OCI-LY7 (cell line): ENCODE measurements at regions not wholly inside any gene's neighbourhood (a gene's known extent, or its start where the extent isn't known, plus 50 kb on each side); places are given as distances from the start of the nearest gene placed in this dataset.

Source experiments
- BruUV-seq: library from RNA; stranded (reverse); fragments of 400-500 nt; replicated peaks from 2 replicates; lab custom pipeline; 2021; lab: Mats Ljungman, UMichigan
- CTCF ChIA-PET: fragments of 300-600 bp; sonication (Branson Sonifier 250); formaldehyde crosslinking; loops from one replicate; lab custom pipeline; 2022; ENCODE audit warnings: antibody characterized with exemption; ENCODE audit not compliant: unreplicated experiment; lab: Charles Lee
- POLR2A ChIA-PET: fragments of 300-600 bp; sonication (Branson Sonifier 250); formaldehyde crosslinking; loops from one replicate; lab custom pipeline; 2022; ENCODE audit warnings: antibody characterized with exemption; lab: Charles Lee
- DNase-seq: peaks from one replicate; pipeline ENCODE4 v3.0.0-alpha.2; 2015; ENCODE audit warnings: low spot score
- H2AFZ ChIP-seq: fragments of 200-600 bp; sonication (generic), shearing (Covaris generic); 2 replicates; pipeline ENCODE4 v1.6.1; 2014; ENCODE audit warnings: mild to moderate bottlenecking, antibody characterized with exemption, low read length, moderate library complexity
- H3K27ac ChIP-seq: fragments of 200-600 bp; sonication (generic); 2 replicates; pipeline ENCODE4 v1.5.1; 2014; ENCODE audit warnings: mixed run types, low read depth, mild to moderate bottlenecking, moderate library complexity, low read length, inconsistent platforms; ENCODE audit not compliant: poor library complexity, severe bottlenecking
- H3K36me3 ChIP-seq: fragments of 200-600 bp; sonication (generic); 2 replicates; pipeline ENCODE4 v1.6.1; 2014; ENCODE audit warnings: mild to moderate bottlenecking, antibody characterized with exemption, low read length, moderate library complexity, mixed read lengths; ENCODE audit not compliant: insufficient read depth
- H3K4me1 ChIP-seq: fragments of 200-600 bp; sonication (generic); 2 replicates; pipeline ENCODE4 v1.5.1; 2014; ENCODE audit warnings: mild to moderate bottlenecking, low read length; ENCODE audit not compliant: insufficient read depth, poor library complexity, severe bottlenecking
- H3K4me2 ChIP-seq: fragments of 200-600 bp; sonication (generic); 2 replicates; pipeline ENCODE4 v1.6.1; 2014; ENCODE audit warnings: mild to moderate bottlenecking, low read length
- H3K4me3 ChIP-seq: fragments of 200-600 bp; sonication (generic); 2 replicates; pipeline ENCODE4 v1.5.1; 2014; ENCODE audit warnings: mild to moderate bottlenecking, low read depth, low read length; ENCODE audit not compliant: poor library complexity, severe bottlenecking
- H3K79me2 ChIP-seq: fragments of 200-600 bp; sonication (generic); 2 replicates; pipeline ENCODE4 v1.6.1; 2016; ENCODE audit warnings: low read depth, mild to moderate bottlenecking, low read length, moderate library complexity, mixed read lengths; ENCODE audit not compliant: insufficient read depth
- H3K9me2 ChIP-seq: fragments of 200-600 bp; sonication (generic); 2 replicates; pipeline ENCODE4 v1.6.1; 2016; ENCODE audit warnings: mild to moderate bottlenecking, low read length, mixed read lengths; ENCODE audit not compliant: insufficient read depth
- H3K9me3 ChIP-seq: fragments of 200-600 bp; sonication (generic); 2 replicates; pipeline ENCODE4 v1.6.1; 2014; ENCODE audit warnings: mild to moderate bottlenecking, mixed run types, low read length, mixed read lengths
- H4K20me1 ChIP-seq: fragments of 200-600 bp; sonication (generic); 2 replicates; pipeline ENCODE4 v1.6.1; 2014; ENCODE audit warnings: mild to moderate bottlenecking, antibody characterized with exemption, low read length, moderate library complexity, mixed read lengths; ENCODE audit not compliant: insufficient read depth
- EZH2phosphoT487 ChIP-seq: fragments of 200-600 bp; sonication (generic); IDR thresholded peaks from 2 replicates; pipeline ENCODE4 v1.6.1; 2018; ENCODE audit warnings: low read depth, borderline replicate concordance, mild to moderate bottlenecking, mixed run types, antibody characterized with exemption, low read length, moderate library complexity, mixed read lengths
- intact Hi-C: fragments of 100-400 bp; cut with micrococcal nuclease; formaldehyde crosslinking; loops from one replicate; pipeline ENCODE4 v1.10.0; 2022; ENCODE audit not compliant: unreplicated experiment
- TF ChIP-seq, protein P1 (sequence below): fragments of 200-600 bp; sonication (generic); conservative IDR thresholded peaks from 2 replicates; pipeline ENCODE4 v1.5.1; 2014; ENCODE audit warnings: mild to moderate bottlenecking, antibody characterized with exemption, low read length, moderate library complexity, mixed read lengths

DNA sequence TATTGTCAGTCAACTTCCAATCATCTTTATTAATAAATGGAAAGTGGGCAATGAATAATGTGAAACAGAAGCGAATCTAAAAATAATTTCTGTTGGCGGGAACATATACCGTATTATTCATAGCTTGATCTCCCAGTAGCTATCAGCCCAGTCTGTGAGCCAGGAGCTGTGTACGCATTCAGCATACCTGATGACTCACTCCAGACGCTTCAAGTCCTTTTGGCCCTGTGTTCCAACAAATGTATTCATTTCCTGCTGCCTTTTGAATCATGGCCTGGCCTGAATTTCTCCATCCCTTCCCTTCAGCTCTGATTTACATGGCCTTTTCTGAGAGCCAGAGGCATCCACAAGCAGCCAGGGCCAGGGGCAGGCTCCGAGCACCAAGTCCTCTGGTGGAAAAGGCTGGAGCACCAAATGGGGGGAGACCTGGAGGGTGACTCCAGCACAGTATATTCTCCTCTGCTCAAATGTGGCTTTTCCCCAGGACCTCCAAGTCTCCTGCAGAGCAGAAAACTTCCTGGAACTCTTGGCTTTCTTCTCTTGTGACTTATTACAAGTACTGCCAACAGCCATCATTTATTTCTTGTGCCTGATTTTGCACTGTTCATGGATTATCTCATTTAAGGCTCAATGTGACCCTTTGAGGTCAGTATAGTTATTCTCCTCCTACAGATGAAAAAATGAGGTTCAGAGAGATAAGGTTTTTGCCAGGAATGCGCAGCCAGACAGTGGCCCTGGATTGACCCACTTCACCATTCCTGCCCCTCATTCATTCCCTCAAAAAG, 108.7 kb downstream of the EN1 start:
- no TSS peak for BruUV-seq
- Histone ChIP-seq H4K20me1 (no peaks in the 10 kb centered on the region; the same call in 1 of the 2 replicates), H3K27ac (no peak overlapping the region), H3K4me2 (no peak overlapping the region), H3K36me3 (no peaks in the 10 kb centered on the region), H3K9me2 (no peaks in the 10 kb centered on the region), H2AFZ (no peak overlapping the region), H3K4me3 (no peak overlapping the region), H3K4me1 (no peaks in the 10 kb centered on the region), H3K9me3 (no peaks in the 10 kb centered on the region), H3K79me2 (no peaks in the 10 kb centered on the region)
- ChIA-PET CTCF (no interaction called here), POLR2A (no interaction called here)
- TF ChIP-seq, protein P1, sequence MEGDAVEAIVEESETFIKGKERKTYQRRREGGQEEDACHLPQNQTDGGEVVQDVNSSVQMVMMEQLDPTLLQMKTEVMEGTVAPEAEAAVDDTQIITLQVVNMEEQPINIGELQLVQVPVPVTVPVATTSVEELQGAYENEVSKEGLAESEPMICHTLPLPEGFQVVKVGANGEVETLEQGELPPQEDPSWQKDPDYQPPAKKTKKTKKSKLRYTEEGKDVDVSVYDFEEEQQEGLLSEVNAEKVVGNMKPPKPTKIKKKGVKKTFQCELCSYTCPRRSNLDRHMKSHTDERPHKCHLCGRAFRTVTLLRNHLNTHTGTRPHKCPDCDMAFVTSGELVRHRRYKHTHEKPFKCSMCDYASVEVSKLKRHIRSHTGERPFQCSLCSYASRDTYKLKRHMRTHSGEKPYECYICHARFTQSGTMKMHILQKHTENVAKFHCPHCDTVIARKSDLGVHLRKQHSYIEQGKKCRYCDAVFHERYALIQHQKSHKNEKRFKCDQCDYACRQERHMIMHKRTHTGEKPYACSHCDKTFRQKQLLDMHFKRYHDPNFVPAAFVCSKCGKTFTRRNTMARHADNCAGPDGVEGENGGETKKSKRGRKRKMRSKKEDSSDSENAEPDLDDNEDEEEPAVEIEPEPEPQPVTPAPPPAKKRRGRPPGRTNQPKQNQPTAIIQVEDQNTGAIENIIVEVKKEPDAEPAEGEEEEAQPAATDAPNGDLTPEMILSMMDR = no peak
- DNase-seq = no peak
- intact Hi-C loops = no loop called here

DNA sequence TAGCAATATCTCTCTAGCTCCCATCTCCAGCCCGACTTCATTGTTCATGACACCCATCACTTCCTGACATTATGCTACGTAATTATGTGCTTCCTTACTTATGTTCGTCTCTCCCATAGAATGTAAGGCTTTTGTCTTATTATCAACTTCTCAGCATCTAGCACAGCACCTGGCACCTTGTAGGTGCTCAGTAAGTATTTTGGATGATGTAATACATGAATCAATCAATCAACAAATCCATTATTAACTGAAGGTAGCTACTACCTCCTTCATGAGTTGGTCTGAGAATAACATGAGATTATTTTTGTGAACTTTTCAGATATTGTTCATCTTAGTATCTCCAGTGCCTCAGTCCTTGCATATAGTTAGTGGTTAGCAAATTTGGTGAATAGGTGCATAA, 109.3 kb downstream of the EN1 start:
- DNase-seq = no peak
- ChIA-PET POLR2A (no interaction called here), CTCF (no interaction called here)
- H3K79me2 ChIP-seq = no peaks in the 10 kb centered on the region
- no peak overlapping the region for H3K27ac ChIP-seq
- TF ChIP-seq, protein P1 = no peak
- TF ChIP-seq EZH2phosphoT487 = no peak
- no peak overlapping the region for H3K4me2 ChIP-seq
- BruUV-seq = no TSS peak
- no peak overlapping the region for H2AFZ ChIP-seq
- no peak overlapping the region for H3K4me3 ChIP-seq
- H3K9me2 ChIP-seq = no peaks in the 10 kb centered on the region
- intact Hi-C loops = no loop called here
- H3K9me3 ChIP-seq = no peaks in the 10 kb centered on the region
- H3K4me1 ChIP-seq = no peaks in the 10 kb centered on the region
- H4K20me1 ChIP-seq = no peaks in the 10 kb centered on the region; the same call in 1 of the 2 replicates
- no peaks in the 10 kb centered on the region for H3K36me3 ChIP-seq

DNA sequence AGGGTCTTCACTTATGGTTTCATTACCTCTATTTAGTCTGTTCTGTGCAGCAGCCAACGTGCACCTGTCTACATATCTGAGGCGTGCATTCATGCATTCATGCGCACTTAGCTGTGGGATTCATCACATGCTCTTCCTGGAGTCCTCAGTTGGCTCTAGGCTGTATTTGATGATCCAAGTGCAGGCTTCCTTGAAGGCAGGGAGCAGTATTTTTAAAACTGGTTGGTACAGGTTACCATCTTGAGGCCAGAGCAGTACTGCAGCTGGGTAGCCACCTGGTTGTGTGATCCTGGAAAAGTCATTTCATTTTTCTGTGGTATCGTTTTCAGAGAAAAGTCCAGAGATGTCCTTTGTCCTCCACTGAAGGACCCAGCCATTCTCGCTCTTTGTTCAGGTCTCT, 109.8 kb downstream of the EN1 start:
- intact Hi-C loops = no loop called here
- no peaks in the 10 kb centered on the region; the same call in 1 of the 2 replicates for H4K20me1 ChIP-seq
- H3K79me2 ChIP-seq = no peaks in the 10 kb centered on the region
- no TSS peak for BruUV-seq
- DNase-seq = no peak
- H3K9me3 ChIP-seq = no peaks in the 10 kb centered on the region
- H3K9me2 ChIP-seq = no peaks in the 10 kb centered on the region
- no peak overlapping the region for H3K27ac ChIP-seq
- H3K4me2 ChIP-seq = no peak overlapping the region
- no peak overlapping the region for H3K4me3 ChIP-seq
- no peaks in the 10 kb centered on the region for H3K4me1 ChIP-seq
- ChIA-PET CTCF (no interaction called here), POLR2A (no interaction called here)
- H3K36me3 ChIP-seq = no peaks in the 10 kb centered on the region
- TF ChIP-seq, protein P1 = no peak
- TF ChIP-seq EZH2phosphoT487 = no peak
- no peak overlapping the region for H2AFZ ChIP-seq
